Left cardiac atrium (tissue), 4 donors: ENCODE measurements at regions not wholly inside any gene's neighbourhood (a gene's known extent, or its start where the extent isn't known, plus 50 kb on each side); places are given as distances from the start of the nearest gene placed in this dataset.
A peak's percentile ranks its signal among the peaks of the same experiment; 100 is the strongest.

Source experiments
- ATAC-seq, 2 donors: fragments of 200-7000 bp; cut with Tn5 transposase; one replicate each; pipeline ENCODE4 v1.9.1; 2020; ENCODE audit warnings: mild to moderate bottlenecking in 2 of 2, moderate library complexity in 2 of 2
- DNase-seq: peaks from one replicate; pipeline ENCODE4 v3.0.0-alpha.2; 2020
- intact Hi-C, 2 donors: fragments of 100-400 bp; cut with DNase I; formaldehyde crosslinking; loops; one replicate each; pipeline versions ENCODE4 v1.14.1 to v1.15.1; 2022 to 2023
- donor health status: DM: no; HTN: yes; CAD: no.
- donor health status: DM: no; HTN: yes; CAD: no; lungs with severe emphysema.
- donor health status: DM: yes; HTN: yes; CAD: no.
- donor health status: Dilated cardiomyopathy.

DNA sequence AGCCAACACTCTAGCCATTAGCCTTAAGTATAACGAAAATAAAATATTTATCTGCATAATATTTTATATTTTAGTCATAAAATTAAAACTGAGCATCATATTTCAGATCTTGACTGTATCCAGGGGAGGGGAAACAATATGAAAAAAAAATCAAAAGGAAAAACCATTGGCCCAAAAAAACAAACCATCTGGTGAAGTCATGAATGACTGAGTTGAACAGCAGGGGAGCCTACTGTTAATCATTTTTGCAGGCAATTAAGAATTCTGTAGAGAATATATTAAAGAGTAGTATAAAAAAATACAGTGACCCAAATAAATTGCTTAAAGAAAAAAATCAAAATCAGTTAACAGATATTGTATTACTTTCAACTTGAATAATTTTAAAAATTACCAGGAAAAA, 224.8 kb downstream of the C12orf50 start:
- no peak for ATAC-seq
- no peak for DNase-seq
- intact Hi-C loops = no loop called here

DNA sequence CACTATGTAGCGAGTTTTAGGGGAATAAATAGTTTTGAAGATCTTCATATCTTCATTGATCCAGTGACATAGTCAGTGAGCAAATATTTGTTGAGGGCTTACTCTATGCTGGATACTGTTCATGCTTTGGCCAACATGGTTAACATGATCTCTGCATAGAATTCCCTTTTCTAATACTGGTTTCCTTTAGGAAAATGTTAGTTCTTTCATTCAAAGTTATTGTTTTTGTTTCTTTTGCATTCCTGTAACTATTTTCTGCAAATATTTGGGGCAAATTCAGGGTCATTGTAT, 226.5 kb downstream of the C12orf50 start:
- DNase-seq (no peak), ATAC-seq (no peak)
- intact Hi-C loops = no loop called here

DNA sequence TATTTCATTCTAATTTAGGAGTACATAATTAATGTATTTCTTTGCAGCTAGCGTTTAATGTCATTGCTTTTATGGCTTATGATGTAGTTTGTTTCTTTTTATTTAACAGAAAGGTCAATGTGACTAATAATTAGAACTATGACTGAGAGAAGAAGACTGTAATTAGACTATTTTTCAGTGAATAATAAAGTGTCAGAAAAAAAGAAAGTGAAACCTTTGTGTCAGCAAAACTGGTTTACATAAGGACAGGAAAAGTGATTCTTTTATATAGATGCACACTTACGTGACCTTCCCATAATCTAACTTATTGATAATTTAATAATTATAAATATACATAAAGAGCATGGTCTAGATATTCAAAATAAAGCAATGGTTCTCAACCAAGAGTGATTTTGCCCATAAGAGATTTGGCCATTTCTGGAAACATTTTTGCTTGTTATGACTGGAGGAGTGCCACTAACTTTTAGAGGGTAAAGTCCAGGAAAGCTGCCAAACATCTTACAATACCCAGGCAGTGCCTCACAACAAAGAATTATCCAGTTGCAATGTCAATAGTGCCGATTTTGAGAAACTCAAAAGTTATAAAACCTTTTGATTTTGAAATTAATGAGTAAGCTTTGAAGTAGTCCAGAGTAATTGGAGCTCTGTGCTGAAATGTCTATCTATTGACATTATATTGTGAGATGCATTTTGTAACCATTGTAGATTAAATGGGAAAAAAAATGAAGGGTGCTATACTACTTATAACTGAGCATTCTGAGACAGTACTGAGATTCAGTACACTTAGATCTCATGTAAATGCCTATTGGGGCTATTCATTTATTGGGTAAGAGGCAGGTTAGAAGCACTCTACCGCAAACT, 227.1 kb downstream of the C12orf50 start:
- DNase-seq = no peak
- intact Hi-C loops = no loop called here
- peak in 1 of 2 donors; percentile 50 for ATAC-seq

DNA sequence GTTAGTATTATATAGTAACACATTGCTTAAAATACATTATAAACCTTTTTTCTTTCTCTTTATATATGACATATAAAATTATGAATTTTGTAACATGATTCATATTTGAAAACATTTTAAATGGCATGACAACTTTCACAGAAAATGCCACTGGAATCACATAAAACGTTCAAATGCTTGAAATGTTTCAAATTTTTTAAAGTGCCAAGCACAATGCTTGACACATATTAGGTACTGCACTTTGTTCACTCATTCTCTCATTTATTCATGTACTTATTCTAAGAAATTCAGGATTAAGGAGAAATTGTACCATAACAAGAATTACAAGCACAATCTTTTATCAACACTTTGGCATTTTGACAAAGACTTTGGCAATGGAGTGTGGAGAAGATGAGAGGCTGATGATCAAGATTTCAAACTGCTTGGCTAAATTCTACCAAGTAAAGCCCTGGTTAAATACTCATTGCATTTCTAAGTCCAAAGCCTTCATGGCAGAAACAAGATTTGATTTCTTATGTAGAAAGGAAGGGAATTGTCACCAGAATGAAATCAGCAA, 232.2 kb downstream of the C12orf50 start:
- ATAC-seq = no peak
- intact Hi-C loops = no loop called here
- DNase-seq = no peak

DNA sequence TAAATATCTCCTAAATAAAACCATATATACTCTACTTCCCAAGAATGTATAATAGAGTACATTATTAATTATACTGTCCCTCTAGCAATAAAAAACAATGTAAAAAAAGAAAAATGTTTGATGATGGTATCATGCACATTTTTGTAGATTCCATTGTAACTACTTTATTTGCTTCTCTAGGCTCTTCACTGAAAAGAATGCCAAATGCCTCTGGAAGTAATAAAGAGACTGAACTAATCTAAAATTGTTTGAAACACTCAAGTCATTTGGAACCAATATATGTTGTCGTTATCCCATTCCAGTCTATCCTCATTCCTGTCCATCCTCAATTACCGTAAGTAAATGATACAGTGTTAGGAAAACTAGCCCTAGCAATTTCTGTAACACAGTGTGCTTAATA, 233.6 kb downstream of the C12orf50 start:
- ATAC-seq (no peak), DNase-seq (no peak)
- intact Hi-C loops = no loop called here

DNA sequence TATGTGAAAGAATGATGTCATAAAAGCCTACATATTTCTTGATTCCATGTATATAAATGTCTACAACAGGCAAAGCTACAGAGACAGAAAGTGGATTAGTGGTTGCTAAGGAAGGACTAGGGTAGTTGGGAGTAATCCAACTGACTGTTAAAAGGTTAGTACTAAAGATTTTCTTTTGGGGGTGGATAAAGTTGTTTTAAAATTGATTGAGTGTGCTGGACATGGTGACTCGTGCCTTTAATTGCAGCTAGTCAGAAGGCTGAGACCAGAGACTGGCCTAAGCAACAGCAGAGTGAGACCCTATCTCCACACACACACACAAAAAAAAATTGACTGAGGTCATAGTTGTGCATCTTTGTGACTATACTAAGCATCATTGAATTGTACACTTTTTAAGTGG, 234.3 kb downstream of the C12orf50 start:
- no peak for ATAC-seq
- no peak for DNase-seq
- intact Hi-C loops = no loop called here

DNA sequence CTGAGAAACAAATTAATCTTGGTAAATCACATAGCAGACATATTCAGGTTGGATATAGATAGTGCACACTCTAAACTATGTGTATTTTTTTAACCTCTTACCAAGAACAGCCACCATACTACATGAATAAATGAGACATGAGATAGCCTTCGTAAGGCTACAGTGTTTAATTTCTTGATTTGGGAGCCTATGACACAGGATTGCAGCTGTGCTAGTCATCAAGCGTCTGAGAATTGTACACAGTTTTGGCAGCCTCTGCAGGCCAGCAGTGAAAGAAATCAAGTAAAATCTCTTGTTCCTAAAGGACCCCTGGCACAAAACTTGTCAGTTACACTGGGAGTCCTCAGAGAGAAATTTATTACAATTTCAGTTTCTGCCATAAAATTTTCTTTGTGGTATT, 236.1 kb downstream of the C12orf50 start:
- no peak for ATAC-seq
- intact Hi-C loops = no loop called here
- no peak for DNase-seq

DNA sequence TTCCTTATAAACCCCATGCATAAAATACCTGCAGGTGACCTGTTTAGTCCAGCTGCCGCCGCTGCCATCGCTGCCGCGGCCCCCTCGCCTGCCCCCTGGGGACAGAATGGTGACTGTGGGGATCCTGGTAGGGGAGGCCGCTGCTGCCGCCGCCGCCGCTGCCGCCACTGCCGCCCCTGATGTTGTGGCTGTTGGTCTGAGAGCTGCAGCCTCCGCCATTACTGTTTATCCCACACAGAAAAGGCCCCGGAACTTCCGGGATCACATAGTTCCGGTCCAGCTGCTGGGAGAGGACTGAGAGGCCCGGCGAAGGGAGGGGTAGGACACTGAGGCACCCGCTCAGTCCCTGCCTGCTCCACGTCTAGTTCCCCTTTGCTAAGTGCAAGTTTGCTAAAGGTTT, 244.9 kb downstream of the C12orf50 start:
- ATAC-seq (no peak), DNase-seq (no peak)
- intact Hi-C loops = no loop called here

DNA sequence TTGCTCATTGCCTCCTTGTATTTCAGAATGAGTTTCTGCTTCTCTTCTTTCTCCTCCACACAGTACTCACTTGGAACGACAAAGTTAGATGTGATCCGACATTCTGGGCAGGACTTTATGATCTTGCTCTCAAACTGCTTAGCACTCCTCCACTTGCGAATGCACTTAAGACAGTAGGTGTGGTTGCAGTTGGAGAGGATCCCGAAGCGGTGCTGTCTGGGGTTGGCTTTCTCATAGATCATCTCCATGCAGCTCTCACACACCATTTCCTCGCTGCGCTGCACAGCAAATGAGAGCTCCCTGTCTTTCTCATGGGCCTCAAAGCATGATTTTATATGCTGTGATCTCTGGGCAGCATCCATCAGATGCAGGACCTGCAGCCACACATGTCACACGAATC, 245.7 kb downstream of the C12orf50 start:
- ATAC-seq (no peak), DNase-seq (no peak)
- intact Hi-C loops = no loop called here

DNA sequence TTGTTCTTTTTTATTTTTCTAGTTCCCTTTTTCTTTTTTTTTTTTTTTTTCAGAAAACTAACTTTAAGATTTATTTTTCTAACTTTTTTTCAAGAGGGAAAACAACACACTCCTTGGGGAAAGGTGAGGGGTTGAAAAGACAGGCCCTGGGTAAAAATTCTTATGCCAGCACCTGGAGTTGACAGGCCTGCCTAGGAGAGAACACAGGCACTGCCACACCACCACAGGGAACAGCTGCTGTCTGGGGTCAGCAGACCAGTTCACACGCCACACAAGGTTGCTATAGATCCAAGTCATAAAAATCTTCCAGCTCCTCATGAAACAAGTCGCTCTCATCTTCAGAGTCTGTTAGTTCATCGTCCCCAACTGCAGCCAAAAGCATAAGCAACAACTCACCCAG, 246.4 kb downstream of the C12orf50 start:
- DNase-seq (no peak), ATAC-seq (no peak)
- intact Hi-C loops = no loop called here

DNA sequence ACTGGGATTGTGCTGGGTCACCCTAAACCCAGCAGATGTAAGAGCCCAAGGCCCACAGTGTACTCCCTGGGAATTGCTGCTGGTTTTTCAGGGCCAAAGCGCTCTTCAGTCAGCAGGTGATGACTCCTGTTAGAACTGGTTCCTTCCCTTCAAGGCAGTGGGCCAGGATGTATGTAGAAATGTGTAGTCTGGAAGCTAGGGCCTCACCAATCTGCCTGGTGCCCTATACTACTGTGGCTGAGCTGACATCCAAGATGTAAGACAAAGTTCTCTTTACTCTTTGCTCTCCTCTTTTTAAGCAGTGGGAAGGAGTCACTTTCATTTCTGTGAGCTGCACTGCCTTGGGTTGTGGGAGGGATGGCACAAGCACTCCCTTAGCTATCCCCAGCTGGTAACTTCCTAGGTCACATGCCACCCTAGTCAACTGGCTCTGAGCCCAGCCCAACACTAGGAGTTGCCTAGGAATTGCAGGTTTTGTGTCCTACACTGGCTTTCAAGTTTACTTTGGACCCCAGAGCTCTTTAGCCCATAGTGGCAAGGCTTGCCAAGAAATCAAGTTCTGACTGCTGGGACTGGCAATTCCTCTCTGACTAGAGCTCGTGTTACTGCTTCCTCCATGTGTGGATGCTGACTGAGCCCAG, 249.2 kb downstream of the C12orf50 start:
- ATAC-seq = no peak
- intact Hi-C loops = no loop called here

DNA sequence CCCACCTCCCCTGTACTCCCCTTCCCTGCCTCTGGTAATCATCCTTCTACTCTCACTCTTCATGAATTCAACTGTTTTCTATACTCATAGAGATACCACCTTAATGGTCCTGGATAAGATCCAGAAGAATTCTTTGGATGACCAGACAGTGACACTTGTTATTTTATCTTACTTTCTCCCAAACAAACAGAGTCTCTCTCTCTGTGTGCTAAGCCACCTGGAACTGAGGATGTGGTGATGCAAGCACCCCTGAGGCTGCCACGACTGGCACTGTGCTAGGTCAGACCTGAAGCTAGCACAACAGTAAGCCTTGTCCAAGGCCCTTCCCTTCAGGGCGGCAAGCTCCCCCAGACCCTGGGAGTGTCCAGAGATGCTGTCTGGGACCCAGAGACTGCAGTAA, 250.2 kb downstream of the C12orf50 start:
- DNase-seq (no peak), ATAC-seq (no peak)
- intact Hi-C loops = no loop called here

More for the DNA sequence above, 249.2 kb downstream of the C12orf50 start:
- no peak for DNase-seq

DNA sequence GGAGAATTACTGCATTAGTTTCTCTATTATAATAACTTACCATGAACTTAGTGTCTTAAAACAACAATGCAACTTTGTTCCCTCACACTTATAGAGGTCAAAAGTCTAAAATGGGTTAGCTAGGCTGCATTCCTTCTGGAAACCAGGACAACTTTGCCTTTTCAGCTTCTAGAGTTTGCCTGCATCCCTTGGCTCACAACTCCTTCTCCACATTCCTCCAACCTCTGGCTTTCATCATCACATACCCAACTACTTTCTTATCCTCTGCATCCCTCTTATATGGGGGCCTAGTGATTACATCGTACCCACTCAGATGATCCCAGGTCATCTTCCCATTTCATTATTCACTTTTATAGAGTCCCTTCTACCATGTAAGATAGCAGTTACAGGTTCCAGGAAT, 251.1 kb downstream of the C12orf50 start:
- no peak for DNase-seq
- intact Hi-C loops = no loop called here
- ATAC-seq = no peak

DNA sequence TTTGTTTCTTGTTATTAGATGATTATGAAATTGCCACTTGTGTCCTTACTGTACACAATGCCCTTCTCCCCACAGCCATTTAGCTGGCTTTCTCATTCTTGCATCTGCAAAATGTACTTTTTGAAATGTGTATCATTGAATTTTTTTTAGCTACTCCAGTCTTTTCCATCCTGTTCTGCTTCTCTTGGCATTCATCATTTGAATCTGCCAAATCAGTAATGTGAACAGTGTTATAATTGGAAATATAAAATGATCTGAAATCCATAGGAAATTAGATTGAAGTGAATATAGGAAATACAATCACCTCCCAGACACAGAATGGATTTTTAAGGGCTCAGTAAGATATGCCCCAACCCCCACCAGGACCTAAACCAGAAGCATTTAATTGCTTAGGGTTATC, 253.4 kb downstream of the C12orf50 start:
- intact Hi-C loops = no loop called here

DNA sequence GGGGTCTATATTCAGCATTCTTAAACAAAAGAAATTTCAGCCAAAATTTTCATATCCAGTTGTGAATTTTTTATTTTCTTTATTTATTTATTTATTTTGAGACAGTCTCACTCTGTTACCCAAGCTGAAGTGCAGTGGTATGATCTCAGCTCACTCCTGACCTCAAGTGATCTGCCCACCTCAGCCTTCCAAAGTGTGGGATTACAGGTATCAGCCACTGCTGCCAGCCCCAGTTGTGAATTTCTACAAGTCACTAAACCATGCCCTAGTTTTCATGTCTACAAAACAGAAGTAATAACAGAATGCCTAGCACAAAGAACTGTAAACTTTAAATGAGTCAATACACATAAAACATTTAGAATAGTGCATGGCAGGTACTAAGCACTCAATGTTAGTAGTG, 254.2 kb downstream of the C12orf50 start:
- no peak for DNase-seq
- no peak for ATAC-seq
- intact Hi-C loops = no loop called here

More for the DNA sequence above, 253.4 kb downstream of the C12orf50 start:
- DNase-seq = no peak
- no peak for ATAC-seq

DNA sequence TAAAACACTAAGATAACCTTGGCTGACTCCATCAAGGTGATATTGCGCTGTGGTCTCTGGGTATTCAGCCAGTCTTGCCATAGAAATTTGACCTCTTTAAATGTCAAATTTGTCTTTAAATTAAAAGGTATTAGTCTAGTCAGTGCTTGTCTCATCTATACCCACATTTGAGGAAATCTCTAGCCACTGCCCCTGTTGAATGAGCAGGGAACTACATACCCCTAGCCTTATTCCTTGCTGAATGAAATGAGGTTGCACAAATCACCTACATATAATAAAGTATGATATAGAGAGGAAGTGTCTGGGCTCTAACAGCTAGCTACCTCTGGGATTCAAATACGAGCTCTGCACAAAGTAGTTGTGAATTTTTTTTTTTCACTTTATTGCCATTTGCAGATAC, 256.8 kb downstream of the C12orf50 start:
- intact Hi-C loops = no loop called here
- ATAC-seq (no peak), DNase-seq (no peak)

DNA sequence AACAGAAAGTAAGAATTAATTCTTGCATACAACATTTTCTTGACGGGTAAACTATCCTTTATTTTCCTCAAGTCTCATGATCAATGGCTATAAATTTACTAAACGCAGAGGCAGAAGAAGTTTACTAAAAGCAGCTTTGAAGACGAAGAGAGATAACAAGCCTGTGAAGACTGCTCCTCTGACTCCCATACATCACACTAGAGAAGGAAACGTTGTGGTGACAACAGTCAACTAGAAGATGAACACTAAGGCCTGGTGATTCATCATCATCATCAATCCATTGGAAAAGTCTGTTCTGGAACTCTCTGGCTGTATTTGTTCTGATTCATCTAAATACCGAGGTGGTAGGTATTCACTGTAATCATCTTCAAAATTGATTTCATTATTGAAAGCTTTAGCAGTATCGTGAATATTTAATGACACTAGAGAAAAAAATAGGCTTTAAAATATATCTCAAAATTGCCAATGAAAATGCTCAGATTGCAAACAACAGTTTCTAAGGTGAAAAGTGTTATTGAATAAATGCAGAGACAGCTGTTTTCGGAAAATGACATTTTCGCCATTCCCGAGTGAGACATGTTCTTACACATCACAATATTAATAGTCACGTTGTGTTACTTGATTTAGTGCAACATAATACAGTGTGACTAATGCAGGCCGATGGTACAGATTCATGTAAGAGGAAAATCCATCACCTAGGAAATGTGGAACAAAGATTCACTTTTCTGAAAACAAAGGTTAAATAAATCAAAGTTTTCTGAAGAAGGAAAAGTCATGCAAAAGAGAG, 260.5 kb downstream of the C12orf50 start:
- DNase-seq = no peak
- intact Hi-C loops = no loop called here
- ATAC-seq = no peak

DNA sequence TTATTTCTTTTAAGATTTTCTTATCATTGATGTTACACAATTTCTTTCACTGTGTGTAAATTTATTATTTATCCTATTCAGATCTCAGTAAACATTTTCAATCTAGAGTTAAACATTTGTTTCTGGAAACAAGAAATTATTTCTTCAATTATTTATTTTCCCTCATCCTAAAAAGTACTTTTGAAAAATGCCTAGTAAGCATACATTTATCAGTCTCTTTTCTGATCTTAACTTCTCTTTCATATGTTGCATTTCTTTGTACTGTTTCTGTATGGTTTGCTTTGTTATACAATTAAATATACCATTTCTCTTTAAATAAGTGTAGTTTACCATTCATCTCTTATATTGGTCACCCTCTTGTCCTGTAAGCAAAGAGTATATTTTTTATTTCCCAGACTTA, 263.2 kb downstream of the C12orf50 start:
- intact Hi-C loops = no loop called here
- ATAC-seq (no peak), DNase-seq (no peak)

DNA sequence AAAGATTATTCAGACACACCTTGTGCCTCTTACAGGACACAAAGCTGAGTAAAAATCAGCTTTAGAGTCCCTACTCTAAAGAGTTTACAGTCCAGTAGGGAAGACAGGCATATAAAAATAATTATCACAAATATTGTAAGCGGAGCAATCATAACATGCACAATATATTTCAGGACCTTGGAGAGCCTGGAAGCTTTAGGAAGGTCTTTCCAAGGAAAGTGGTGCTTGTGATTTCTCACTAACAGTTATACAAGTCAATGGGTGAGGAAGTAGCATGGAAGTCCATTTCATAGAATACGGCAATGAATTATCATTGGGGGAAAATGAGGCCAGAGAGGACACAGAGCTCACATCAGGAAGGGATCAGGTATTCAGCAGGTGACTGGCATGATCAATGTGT, 268.3 kb downstream of the C12orf50 start:
- ATAC-seq (no peak), DNase-seq (no peak)
- intact Hi-C loops = no loop called here

DNA sequence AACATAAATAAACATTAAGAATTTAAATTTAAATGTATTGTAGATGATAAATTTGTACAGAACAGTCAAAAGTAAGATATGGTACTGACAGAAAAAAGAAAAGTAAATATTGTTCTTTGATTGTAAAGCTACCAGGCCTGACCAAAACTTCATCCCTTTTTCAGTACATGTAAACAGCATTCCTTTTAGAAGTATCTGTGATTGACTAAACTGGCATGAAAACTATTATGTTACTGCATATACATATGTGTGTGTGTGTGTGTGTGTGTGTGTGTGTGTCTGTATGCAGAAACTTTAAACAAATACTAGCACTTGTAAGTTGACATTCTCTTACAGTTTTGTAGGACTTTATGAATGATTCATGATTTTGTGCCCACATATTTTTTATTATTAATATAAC, 270.9 kb downstream of the C12orf50 start:
- DNase-seq (no peak), ATAC-seq (no peak)
- intact Hi-C loops = no loop called here
